Upper lobe of right lung (tissue), 1 donor: ENCODE measurements at regions not wholly inside any gene's neighbourhood (a gene's known extent, or its start where the extent isn't known, plus 50 kb on each side); places are given as distances from the start of the nearest gene placed in this dataset.

ENCODE experiments used
- ATAC-seq: fragments of 200-7000 bp; cut with Tn5 transposase; one replicate; pipeline ENCODE4 v1.9.1; 2020; ENCODE audit warnings: mild to moderate bottlenecking, moderate library complexity
- DNase-seq: peaks from one replicate; pipeline ENCODE4 v3.0.0-alpha.2; 2020
- H3K27ac ChIP-seq: fragments of 200-600 bp; one replicate; pipeline ENCODE4 v1.8.0; 2022
- H3K27me3 ChIP-seq: fragments of 200-600 bp; one replicate; pipeline ENCODE4 v1.8.0; 2022; ENCODE audit warnings: mild to moderate bottlenecking
- H3K36me3 ChIP-seq: fragments of 200-600 bp; one replicate; pipeline ENCODE4 v1.8.0; 2022
- H3K4me1 ChIP-seq: fragments of 200-600 bp; one replicate; pipeline ENCODE4 v1.8.0; 2022
- H3K4me3 ChIP-seq: fragments of 200-600 bp; one replicate; pipeline ENCODE4 v1.8.0; 2022; ENCODE audit warnings: mild to moderate bottlenecking
- H3K9me3 ChIP-seq: fragments of 200-600 bp; one replicate; pipeline ENCODE4 v1.8.0; 2022
- CTCF ChIP-seq: fragments of 200-600 bp; IDR thresholded peaks from one replicate; pipeline ENCODE4 v1.8.0; 2022; ENCODE audit warnings: antibody characterized with exemption
- intact Hi-C: fragments of 100-400 bp; cut with DNase I; formaldehyde crosslinking; loops from one replicate; pipeline ENCODE4 v1.11.0; 2022
- donor health status: DM: no; HTN: yes; CAD: no; lungs with severe emphysema.

- Histone ChIP-seq H3K27me3 (no peaks in the 10 kb centered on the region), H3K9me3 (no peaks in the 10 kb centered on the region), H3K4me1 (no peaks in the 10 kb centered on the region), H3K27ac (no peak overlapping the region), H3K36me3 (no peaks in the 10 kb centered on the region), H3K4me3 (no peak overlapping the region)
- no peak for DNase-seq
- intact Hi-C loops = no loop called here
- no peak for TF ChIP-seq CTCF
- no peak for ATAC-seq
These were observed 140.5 kb upstream of the PITX1 start for GRCh38 chr5:135174315-135175096.

- no peak for ATAC-seq
- intact Hi-C loops = no loop called here
- DNase-seq = no peak
These were observed 139.7 kb upstream of the PITX1 start for GRCh38 chr5:135173662-135174290.

GRCh38 chr5:135172718-135173117 is 138.7 kb upstream of the PITX1 start:
- Histone ChIP-seq H3K27ac (no peak overlapping the region), H3K27me3 (peaks cover 1% of the 10 kb centered on the region), H3K36me3 (no peaks in the 10 kb centered on the region), H3K4me1 (no peaks in the 10 kb centered on the region), H3K9me3 (no peaks in the 10 kb centered on the region), H3K4me3 (no peak overlapping the region)
- DNase-seq = no peak
- no peak for TF ChIP-seq CTCF
- no peak for ATAC-seq
- intact Hi-C loops = no loop called here

More at GRCh38 chr5:135173662-135174290, 139.7 kb upstream of the PITX1 start:
- Histone ChIP-seq H3K27me3 (no peaks in the 10 kb centered on the region), H3K36me3 (no peaks in the 10 kb centered on the region), H3K4me3 (no peak overlapping the region), H3K4me1 (no peaks in the 10 kb centered on the region), H3K9me3 (no peaks in the 10 kb centered on the region), H3K27ac (no peak overlapping the region)
- TF ChIP-seq CTCF = no peak

- peak; percentile 59 for ATAC-seq
- H3K27me3 ChIP-seq = peaks cover 4% of the 10 kb centered on the region
These were observed 137.3 kb upstream of the PITX1 start for GRCh38 chr5:135171336-135171735.

GRCh38 chr5:135170500-135170899 is 136.5 kb upstream of the PITX1 start:
- Histone ChIP-seq H3K4me1 (no peaks in the 10 kb centered on the region), H3K4me3 (no peak overlapping the region), H3K27me3 (peaks cover 4% of the 10 kb centered on the region), H3K27ac (no peak overlapping the region), H3K36me3 (no peaks in the 10 kb centered on the region), H3K9me3 (no peaks in the 10 kb centered on the region)
- ATAC-seq (no peak), DNase-seq (no peak)
- intact Hi-C loops = no loop called here
- TF ChIP-seq CTCF = no peak

More at GRCh38 chr5:135171336-135171735, 137.3 kb upstream of the PITX1 start:
- no peak for TF ChIP-seq CTCF
- intact Hi-C loops = no loop called here
- H3K9me3 ChIP-seq = no peaks in the 10 kb centered on the region
- no peaks in the 10 kb centered on the region for H3K36me3 ChIP-seq
- H3K4me1 ChIP-seq = no peaks in the 10 kb centered on the region
- H3K27ac ChIP-seq = no peak overlapping the region
- no peak for DNase-seq
- no peak overlapping the region for H3K4me3 ChIP-seq
